ENCODE measurements at regions not wholly inside any gene's neighbourhood (a gene's known extent, or its start where the extent isn't known, plus 50 kb on each side); places are given as distances from the start of the nearest gene placed in this dataset.

DNA sequence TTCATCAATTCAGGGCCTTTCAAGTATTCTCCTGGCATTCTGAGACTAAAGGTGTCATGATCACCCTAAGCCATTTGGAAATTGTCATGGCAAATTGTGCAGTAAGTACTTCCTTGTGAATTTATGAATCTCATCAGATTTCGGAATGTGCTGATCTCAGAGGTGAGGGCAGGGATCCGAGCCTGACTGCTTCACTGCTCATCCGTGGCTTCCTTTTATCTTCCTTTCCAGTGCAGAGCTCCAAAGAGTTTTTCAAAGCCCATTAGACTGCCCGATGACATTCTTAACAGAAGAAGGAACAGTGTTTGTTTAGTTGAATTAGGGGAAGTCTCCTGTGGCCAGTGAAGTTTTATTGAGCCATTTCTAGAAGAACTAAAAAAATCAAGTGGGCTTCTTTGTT is 182.8 kb upstream of the GDNF start:
- no peaks in the 10 kb centered on the region for H3K4me1 ChIP-seq
- DNase-seq, result no peak
- intact Hi-C loops (cut with DNase I), result no loop called here
- TF ChIP-seq POLR2A (IDR thresholded peaks at IDR 0.05), result no peak
- TF ChIP-seq, protein P1, sequence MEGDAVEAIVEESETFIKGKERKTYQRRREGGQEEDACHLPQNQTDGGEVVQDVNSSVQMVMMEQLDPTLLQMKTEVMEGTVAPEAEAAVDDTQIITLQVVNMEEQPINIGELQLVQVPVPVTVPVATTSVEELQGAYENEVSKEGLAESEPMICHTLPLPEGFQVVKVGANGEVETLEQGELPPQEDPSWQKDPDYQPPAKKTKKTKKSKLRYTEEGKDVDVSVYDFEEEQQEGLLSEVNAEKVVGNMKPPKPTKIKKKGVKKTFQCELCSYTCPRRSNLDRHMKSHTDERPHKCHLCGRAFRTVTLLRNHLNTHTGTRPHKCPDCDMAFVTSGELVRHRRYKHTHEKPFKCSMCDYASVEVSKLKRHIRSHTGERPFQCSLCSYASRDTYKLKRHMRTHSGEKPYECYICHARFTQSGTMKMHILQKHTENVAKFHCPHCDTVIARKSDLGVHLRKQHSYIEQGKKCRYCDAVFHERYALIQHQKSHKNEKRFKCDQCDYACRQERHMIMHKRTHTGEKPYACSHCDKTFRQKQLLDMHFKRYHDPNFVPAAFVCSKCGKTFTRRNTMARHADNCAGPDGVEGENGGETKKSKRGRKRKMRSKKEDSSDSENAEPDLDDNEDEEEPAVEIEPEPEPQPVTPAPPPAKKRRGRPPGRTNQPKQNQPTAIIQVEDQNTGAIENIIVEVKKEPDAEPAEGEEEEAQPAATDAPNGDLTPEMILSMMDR (IDR thresholded peaks at IDR 0.05), result no peak
- H3K27ac ChIP-seq, result no peak overlapping the region
- WGBS, 2 donors, result 49 to 67% methylated on average over 3 of the region's 4 CpGs
- peaks cover 0 to 9% (median 0%) of the 10 kb centered on the region in 4 donors for H3K27me3 ChIP-seq
- H3K4me3 ChIP-seq, result no peak overlapping the region
- no peaks in the 10 kb centered on the region for H3K9me3 ChIP-seq
- no peaks in the 10 kb centered on the region for H3K36me3 ChIP-seq

GRCh38 chr5:38018016-38018415 is 178.2 kb upstream of the GDNF start:
- Histone ChIP-seq H3K27me3 (peaks cover 0 to 9% (median 0%) of the 10 kb centered on the region in 4 donors), H3K27ac (no peak overlapping the region), H3K9me3 (no peaks in the 10 kb centered on the region), H3K4me1 (no peaks in the 10 kb centered on the region), H3K4me3 (no peak overlapping the region), H3K36me3 (no peaks in the 10 kb centered on the region)
- no peak for DNase-seq
- WGBS, 2 donors, result 76 to 81% methylated on average over 6 of the region's 6 CpGs
- intact Hi-C loops (cut with DNase I), result no loop called here
- TF ChIP-seq, protein P1 (IDR thresholded peaks at IDR 0.05), result no peak
- no peak for TF ChIP-seq POLR2A (IDR thresholded peaks at IDR 0.05)

DNA sequence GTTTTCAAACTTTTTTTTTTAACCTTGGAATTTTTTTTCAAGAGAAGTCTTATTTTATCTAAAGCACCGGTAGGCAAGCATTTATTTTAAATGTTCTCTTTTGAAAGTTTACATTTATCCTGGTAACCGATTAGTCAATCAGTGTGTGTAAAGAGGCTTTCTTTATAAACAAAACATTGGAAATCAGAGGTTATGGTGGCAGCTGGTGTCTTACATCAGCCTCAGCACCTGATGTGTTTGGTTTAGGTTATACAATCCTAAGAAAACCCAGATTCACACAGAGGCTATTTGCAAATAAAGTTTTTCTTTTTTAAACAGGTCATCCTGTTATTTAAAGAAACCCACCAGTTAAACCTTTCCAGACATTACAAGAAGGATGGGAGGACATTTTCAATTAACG is 173.3 kb upstream of the GDNF start:
- no peaks in the 10 kb centered on the region for H3K27me3 ChIP-seq
- WGBS, 2 donors, result 52 to 57% methylated on average over 3 of the region's 3 CpGs
- TF ChIP-seq POLR2A (IDR thresholded peaks at IDR 0.05), result no peak
- TF ChIP-seq, protein P1 (IDR thresholded peaks at IDR 0.05), result no peak
- no peaks in the 10 kb centered on the region for H3K4me1 ChIP-seq
- intact Hi-C loops (cut with DNase I), result no loop called here
- no peak overlapping the region for H3K4me3 ChIP-seq
- H3K27ac ChIP-seq, result no peak overlapping the region
- no peak for DNase-seq
- no peaks in the 10 kb centered on the region for H3K36me3 ChIP-seq
- H3K9me3 ChIP-seq, result no peaks in the 10 kb centered on the region

- Histone ChIP-seq H3K27me3 (no peaks in the 10 kb centered on the region), H3K4me3 (no peak overlapping the region), H3K9me3 (no peaks in the 10 kb centered on the region), H3K36me3 (no peaks in the 10 kb centered on the region), H3K27ac (no peak overlapping the region), H3K4me1 (no peaks in the 10 kb centered on the region)
- intact Hi-C loops (cut with DNase I), result no loop called here
- TF ChIP-seq, protein P1 (IDR thresholded peaks at IDR 0.05), result no peak
- TF ChIP-seq POLR2A (IDR thresholded peaks at IDR 0.05), result no peak
- 52 to 55% methylated on average over 3 of the region's 3 CpGs for WGBS, 2 donors
- no peak for DNase-seq
These were observed 171.9 kb upstream of the GDNF start for GRCh38 chr5:38011668-38012188.

- 90% methylated on average over 2 of the region's 2 CpGs; no CpG with 5 or more reads in 1 of the 2 donors for WGBS, 2 donors
- Histone ChIP-seq H3K4me3 (no peak overlapping the region), H3K9me3 (no peaks in the 10 kb centered on the region), H3K27me3 (peaks cover 0 to 2% (median 0%) of the 10 kb centered on the region in 4 donors), H3K27ac (no peak overlapping the region), H3K4me1 (no peaks in the 10 kb centered on the region), H3K36me3 (no peaks in the 10 kb centered on the region)
- DNase-seq, result no peak
- no peak for TF ChIP-seq POLR2A (IDR thresholded peaks at IDR 0.05)
- TF ChIP-seq, protein P1 (IDR thresholded peaks at IDR 0.05), result no peak
- intact Hi-C loops (cut with DNase I), result no loop called here
These were observed 170.0 kb upstream of the GDNF start for GRCh38 chr5:38009749-38010358.
